HEK293 (cell line): ENCODE measurements at regions not wholly inside any gene's neighbourhood (a gene's known extent, or its start where the extent isn't known, plus 50 kb on each side); places are given as distances from the start of the nearest gene placed in this dataset.

Source experiments
- SP3 ChIP-seq: fragments of 450-650 bp; formaldehyde crosslinking; IDR thresholded peaks from 2 replicates; pipeline ENCODE4 v1.5.1; 2016; ENCODE audit warnings: missing biosample characterization, missing genetic modification characterization
- WT1 ChIP-seq: fragments of 450-650 bp; formaldehyde crosslinking; IDR thresholded peaks from 2 replicates; pipeline ENCODE4 v1.5.1; 2016; ENCODE audit warnings: missing biosample characterization, missing genetic modification characterization
- ZNF274 ChIP-seq, 2 experiments: fragments of 200-500 bp in 1 of 2; fragments of 450-650 bp in 1 of 2; sonication (Bioruptor generic) in 1 of 2; formaldehyde crosslinking in 1 of 2; IDR thresholded peaks; 2 replicates each; pipeline versions ENCODE4 v1.5.1 to v1.6.1; 2014 to 2016; ENCODE audit warnings: borderline replicate concordance in 1 of 2, inconsistent platforms in 1 of 2, low read length in 1 of 2, missing biosample characterization in 1 of 2, missing genetic modification characterization in 1 of 2
- ZNF785 ChIP-seq: fragments of 450-650 bp; formaldehyde crosslinking; IDR thresholded peaks from 2 replicates; pipeline ENCODE4 v1.5.1; 2016; ENCODE audit warnings: missing biosample characterization, missing genetic modification characterization
- TF ChIP-seq, protein P1 (sequence below): fragments of 450-650 bp; formaldehyde crosslinking; IDR thresholded peaks from 2 replicates; pipeline ENCODE4 v1.5.1; 2017; ENCODE audit warnings: missing biosample characterization, missing genetic modification characterization
- TF ChIP-seq, protein P2 (sequence below): fragments of 450-650 bp; formaldehyde crosslinking; IDR thresholded peaks from 2 replicates; pipeline ENCODE4 v1.5.1; 2016; ENCODE audit warnings: missing biosample characterization, missing genetic modification characterization
- TF ChIP-seq, protein P3 (sequence below): fragments of 450-650 bp; formaldehyde crosslinking; conservative IDR thresholded peaks from 2 replicates; pipeline ENCODE4 v1.5.1; 2016; ENCODE audit warnings: low read depth, missing biosample characterization, missing genetic modification characterization

- TF ChIP-seq WT1 (tag by site-specific recombination) (no peak), ZNF785 (tag by site-specific recombination) (no peak), ZNF274 (IDR thresholded peaks at IDR 0.05; ENCODE audit: low read length) (no peak), ZNF274 (tag by site-specific recombination; IDR thresholded peaks at IDR 0.05; ENCODE audit: borderline replicate concordance) (no peak), SP3 (tag by site-specific recombination) (no peak)
- TF ChIP-seq, protein P1, sequence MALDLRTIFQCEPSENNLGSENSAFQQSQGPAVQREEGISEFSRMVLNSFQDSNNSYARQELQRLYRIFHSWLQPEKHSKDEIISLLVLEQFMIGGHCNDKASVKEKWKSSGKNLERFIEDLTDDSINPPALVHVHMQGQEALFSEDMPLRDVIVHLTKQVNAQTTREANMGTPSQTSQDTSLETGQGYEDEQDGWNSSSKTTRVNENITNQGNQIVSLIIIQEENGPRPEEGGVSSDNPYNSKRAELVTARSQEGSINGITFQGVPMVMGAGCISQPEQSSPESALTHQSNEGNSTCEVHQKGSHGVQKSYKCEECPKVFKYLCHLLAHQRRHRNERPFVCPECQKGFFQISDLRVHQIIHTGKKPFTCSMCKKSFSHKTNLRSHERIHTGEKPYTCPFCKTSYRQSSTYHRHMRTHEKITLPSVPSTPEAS (tag by site-specific recombination), result no peak
- TF ChIP-seq, protein P2, sequence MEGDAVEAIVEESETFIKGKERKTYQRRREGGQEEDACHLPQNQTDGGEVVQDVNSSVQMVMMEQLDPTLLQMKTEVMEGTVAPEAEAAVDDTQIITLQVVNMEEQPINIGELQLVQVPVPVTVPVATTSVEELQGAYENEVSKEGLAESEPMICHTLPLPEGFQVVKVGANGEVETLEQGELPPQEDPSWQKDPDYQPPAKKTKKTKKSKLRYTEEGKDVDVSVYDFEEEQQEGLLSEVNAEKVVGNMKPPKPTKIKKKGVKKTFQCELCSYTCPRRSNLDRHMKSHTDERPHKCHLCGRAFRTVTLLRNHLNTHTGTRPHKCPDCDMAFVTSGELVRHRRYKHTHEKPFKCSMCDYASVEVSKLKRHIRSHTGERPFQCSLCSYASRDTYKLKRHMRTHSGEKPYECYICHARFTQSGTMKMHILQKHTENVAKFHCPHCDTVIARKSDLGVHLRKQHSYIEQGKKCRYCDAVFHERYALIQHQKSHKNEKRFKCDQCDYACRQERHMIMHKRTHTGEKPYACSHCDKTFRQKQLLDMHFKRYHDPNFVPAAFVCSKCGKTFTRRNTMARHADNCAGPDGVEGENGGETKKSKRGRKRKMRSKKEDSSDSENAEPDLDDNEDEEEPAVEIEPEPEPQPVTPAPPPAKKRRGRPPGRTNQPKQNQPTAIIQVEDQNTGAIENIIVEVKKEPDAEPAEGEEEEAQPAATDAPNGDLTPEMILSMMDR (tag by site-specific recombination), result no peak
- TF ChIP-seq, protein P3, sequence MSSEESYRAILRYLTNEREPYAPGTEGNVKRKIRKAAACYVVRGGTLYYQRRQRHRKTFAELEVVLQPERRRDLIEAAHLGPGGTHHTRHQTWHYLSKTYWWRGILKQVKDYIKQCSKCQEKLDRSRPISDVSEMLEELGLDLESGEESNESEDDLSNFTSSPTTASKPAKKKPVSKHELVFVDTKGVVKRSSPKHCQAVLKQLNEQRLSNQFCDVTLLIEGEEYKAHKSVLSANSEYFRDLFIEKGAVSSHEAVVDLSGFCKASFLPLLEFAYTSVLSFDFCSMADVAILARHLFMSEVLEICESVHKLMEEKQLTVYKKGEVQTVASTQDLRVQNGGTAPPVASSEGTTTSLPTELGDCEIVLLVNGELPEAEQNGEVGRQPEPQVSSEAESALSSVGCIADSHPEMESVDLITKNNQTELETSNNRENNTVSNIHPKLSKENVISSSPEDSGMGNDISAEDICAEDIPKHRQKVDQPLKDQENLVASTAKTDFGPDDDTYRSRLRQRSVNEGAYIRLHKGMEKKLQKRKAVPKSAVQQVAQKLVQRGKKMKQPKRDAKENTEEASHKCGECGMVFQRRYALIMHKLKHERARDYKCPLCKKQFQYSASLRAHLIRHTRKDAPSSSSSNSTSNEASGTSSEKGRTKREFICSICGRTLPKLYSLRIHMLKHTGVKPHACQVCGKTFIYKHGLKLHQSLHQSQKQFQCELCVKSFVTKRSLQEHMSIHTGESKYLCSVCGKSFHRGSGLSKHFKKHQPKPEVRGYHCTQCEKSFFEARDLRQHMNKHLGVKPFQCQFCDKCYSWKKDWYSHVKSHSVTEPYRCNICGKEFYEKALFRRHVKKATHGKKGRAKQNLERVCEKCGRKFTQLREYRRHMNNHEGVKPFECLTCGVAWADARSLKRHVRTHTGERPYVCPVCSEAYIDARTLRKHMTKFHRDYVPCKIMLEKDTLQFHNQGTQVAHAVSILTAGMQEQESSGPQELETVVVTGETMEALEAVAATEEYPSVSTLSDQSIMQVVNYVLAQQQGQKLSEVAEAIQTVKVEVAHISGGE, result no peak
These were observed 930.5 kb downstream of the ADGRL3 start for GRCh38 chr4:62130637-62131036.
